ENCODE measurements at regions not wholly inside any gene's neighbourhood (a gene's known extent, or its start where the extent isn't known, plus 50 kb on each side); places are given as distances from the start of the nearest gene placed in this dataset.

GRCh38 chr11:81224396-81224795 is 1509.3 kb downstream of the FAM181B start:
- H3K36me3 ChIP-seq (ENCODE audit: control insufficient read depth, low read length): no peaks in the 10 kb centered on the region
- no peaks in the 10 kb centered on the region for H3K9me2 ChIP-seq (replicated peaks; ENCODE audit: control insufficient read depth, low read length)

GRCh38 chr11:81222491-81222890 is 1511.2 kb downstream of the FAM181B start:
- Histone ChIP-seq H3K4me3 (ENCODE audit: low read length) (no peak overlapping the region), H3K4me2 (ENCODE audit: low read length) (no peak overlapping the region), H4K20me1 (ENCODE audit: control insufficient read depth, insufficient read depth, low read depth, low read length) (no peaks in the 10 kb centered on the region), H3K9me2 (replicated peaks; ENCODE audit: control insufficient read depth, low read length) (no peaks in the 10 kb centered on the region), H3K79me2 (ENCODE audit: control insufficient read depth, low read length) (no peaks in the 10 kb centered on the region), H3K27ac (ENCODE audit: low read depth, low read length) (no peak overlapping the region), H3K4me1 (ENCODE audit: control insufficient read depth, low read length) (no peaks in the 10 kb centered on the region), H3K36me3 (ENCODE audit: control insufficient read depth, low read length) (no peaks in the 10 kb centered on the region), H3K27me3 (ENCODE audit: control insufficient read depth, low read length) (no peaks in the 10 kb centered on the region), H3K9me3 (ENCODE audit: control insufficient read depth, insufficient read depth, low read length) (no peaks in the 10 kb centered on the region), H3F3A (ENCODE audit: control insufficient read depth, insufficient read depth) (no peaks in the 10 kb centered on the region)
- TF ChIP-seq EZH2phosphoT487 (IDR thresholded peaks at IDR 0.05; ENCODE audit: borderline replicate concordance, low read length): no peak
- TF ChIP-seq CTCF (IDR thresholded peaks at IDR 0.05; ENCODE audit: low read depth, low read length, poor library complexity, severe bottlenecking): no peak

More at GRCh38 chr11:81224396-81224795, 1509.3 kb downstream of the FAM181B start:
- H3K79me2 ChIP-seq (ENCODE audit: control insufficient read depth, low read length): no peaks in the 10 kb centered on the region
- H3K4me2 ChIP-seq (ENCODE audit: low read length): no peak overlapping the region
- no peaks in the 10 kb centered on the region for H3K27me3 ChIP-seq (ENCODE audit: control insufficient read depth, low read length)
- no peaks in the 10 kb centered on the region for H3K4me1 ChIP-seq (ENCODE audit: control insufficient read depth, low read length)
- H3K4me3 ChIP-seq (ENCODE audit: low read length): no peak overlapping the region
- H3K27ac ChIP-seq (ENCODE audit: low read depth, low read length): no peak overlapping the region
- no peaks in the 10 kb centered on the region for H4K20me1 ChIP-seq (ENCODE audit: control insufficient read depth, insufficient read depth, low read depth, low read length)
- H3K9me3 ChIP-seq (ENCODE audit: control insufficient read depth, insufficient read depth, low read length): no peaks in the 10 kb centered on the region
- no peak for TF ChIP-seq EZH2phosphoT487 (IDR thresholded peaks at IDR 0.05; ENCODE audit: borderline replicate concordance, low read length)
- TF ChIP-seq CTCF (IDR thresholded peaks at IDR 0.05; ENCODE audit: low read depth, low read length, poor library complexity, severe bottlenecking): no peak
- H3F3A ChIP-seq (ENCODE audit: control insufficient read depth, insufficient read depth): no peaks in the 10 kb centered on the region

DNA sequence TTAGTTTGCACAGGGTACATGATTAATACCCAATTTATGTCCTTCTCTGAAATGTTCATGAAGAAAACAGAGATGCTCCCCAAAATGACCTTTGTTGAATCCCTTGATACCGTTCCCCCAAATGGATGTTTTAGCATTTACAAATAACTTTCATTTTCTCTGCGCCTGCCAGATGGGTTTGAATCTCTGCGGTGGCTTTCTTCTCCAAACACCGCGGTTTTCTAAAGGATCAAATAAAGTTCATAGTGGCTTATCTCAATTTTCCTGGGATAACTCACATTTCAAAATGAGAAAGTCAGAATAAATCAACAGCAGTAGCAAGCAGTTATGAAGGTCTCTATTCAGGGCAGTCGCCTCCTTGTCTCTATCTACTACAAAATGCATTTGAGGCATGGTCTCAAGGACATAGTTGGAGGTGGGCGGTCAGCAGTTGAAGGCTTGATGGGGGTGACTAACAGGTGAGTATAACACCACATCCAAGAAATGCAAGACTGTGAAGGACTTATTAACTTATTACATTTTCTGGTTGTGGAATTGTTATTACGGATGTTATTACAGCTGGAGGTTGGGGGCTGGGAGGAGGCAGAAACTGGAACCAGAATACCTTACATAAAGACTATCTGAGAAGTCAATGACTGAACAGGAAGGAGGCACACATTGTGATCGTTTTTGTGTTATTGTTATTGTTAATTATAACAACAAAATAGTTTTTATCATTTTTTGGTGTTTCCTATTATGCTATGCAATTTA is 1513.3 kb downstream of the FAM181B start:
- H3K36me3 ChIP-seq (ENCODE audit: control insufficient read depth, low read length): no peaks in the 10 kb centered on the region
- TF ChIP-seq EZH2phosphoT487 (IDR thresholded peaks at IDR 0.05; ENCODE audit: borderline replicate concordance, low read length): no peak
- TF ChIP-seq CTCF (IDR thresholded peaks at IDR 0.05; ENCODE audit: low read depth, low read length, poor library complexity, severe bottlenecking): no peak
- H3K9me3 ChIP-seq (ENCODE audit: control insufficient read depth, insufficient read depth, low read length): no peaks in the 10 kb centered on the region
- H3K4me2 ChIP-seq (ENCODE audit: low read length): no peak overlapping the region
- H3K4me3 ChIP-seq (ENCODE audit: low read length): no peak overlapping the region
- H3F3A ChIP-seq (ENCODE audit: control insufficient read depth, insufficient read depth): no peaks in the 10 kb centered on the region
- H3K9me2 ChIP-seq (replicated peaks; ENCODE audit: control insufficient read depth, low read length): no peaks in the 10 kb centered on the region
- no peaks in the 10 kb centered on the region for H3K27me3 ChIP-seq (ENCODE audit: control insufficient read depth, low read length)
- no peak overlapping the region for H3K27ac ChIP-seq (ENCODE audit: low read depth, low read length)
- no peaks in the 10 kb centered on the region for H4K20me1 ChIP-seq (ENCODE audit: control insufficient read depth, insufficient read depth, low read depth, low read length)
- H3K79me2 ChIP-seq (ENCODE audit: control insufficient read depth, low read length): no peaks in the 10 kb centered on the region
- H3K4me1 ChIP-seq (ENCODE audit: control insufficient read depth, low read length): no peaks in the 10 kb centered on the region
